A673 (cell line): ENCODE measurements at regions not wholly inside any gene's neighbourhood (a gene's known extent, or its start where the extent isn't known, plus 50 kb on each side); places are given as distances from the start of the nearest gene placed in this dataset.

Source experiments
- BruUV-seq: library from RNA; stranded (reverse); fragments of 400-500 nt; replicated peaks from 2 replicates; lab custom pipeline; 2021; lab: Mats Ljungman, UMichigan
- CTCF ChIA-PET: fragments of 300-600 bp; sonication (Branson Sonifier 250); formaldehyde crosslinking; loops from one replicate; lab custom pipeline; 2022; ENCODE audit warnings: antibody characterized with exemption; lab: Charles Lee
- POLR2A ChIA-PET: fragments of 300-600 bp; sonication (Branson Sonifier 250); formaldehyde crosslinking; loops from one replicate; lab custom pipeline; 2022; ENCODE audit warnings: antibody characterized with exemption; ENCODE audit not compliant: low non-redundant PET; lab: Charles Lee
- DNase-seq: peaks from one replicate; pipeline ENCODE4 v3.0.0-alpha.2; 2015; ENCODE audit warnings: low spot score
- H3K27ac ChIP-seq: fragments of 200-600 bp; sonication (generic); 2 replicates; pipeline ENCODE4 v1.5.1; 2016; ENCODE audit warnings: mixed run types, low read depth, mild to moderate bottlenecking, mixed read lengths, antibody characterized with exemption, low read length; ENCODE audit not compliant: poor library complexity, severe bottlenecking
- H3K27me3 ChIP-seq: fragments of 200-600 bp; sonication (generic); replicated peaks from 2 replicates; pipeline ENCODE4 v1.6.1; 2017; ENCODE audit warnings: mixed run types, low read depth, mild to moderate bottlenecking, mixed read lengths, antibody characterized with exemption, low read length; ENCODE audit not compliant: insufficient read depth, poor library complexity
- H3K36me3 ChIP-seq: fragments of 200-600 bp; sonication (generic); 2 replicates; pipeline ENCODE4 v1.6.1; 2016; ENCODE audit warnings: mixed run types, mild to moderate bottlenecking, mixed read lengths, antibody characterized with exemption, low read length; ENCODE audit not compliant: insufficient read depth, poor library complexity, severe bottlenecking
- H3K4me1 ChIP-seq: fragments of 200-600 bp; sonication (generic); 2 replicates; pipeline ENCODE4 v1.6.1; 2017; ENCODE audit warnings: mixed run types, mild to moderate bottlenecking, mixed read lengths, antibody characterized with exemption, low read length; ENCODE audit not compliant: insufficient read depth, poor library complexity, severe bottlenecking
- H3K4me3 ChIP-seq: fragments of 200-600 bp; sonication (generic); 2 replicates; pipeline ENCODE4 v1.5.1; 2016; ENCODE audit warnings: low read depth, mixed run types, mild to moderate bottlenecking, mixed read lengths, low read length; ENCODE audit not compliant: poor library complexity, severe bottlenecking
- H3K9me3 ChIP-seq: fragments of 200-600 bp; sonication (generic); 2 replicates; pipeline ENCODE4 v1.6.1; 2016; ENCODE audit warnings: mixed run types, low read depth, mild to moderate bottlenecking, mixed read lengths, antibody characterized with exemption, low read length; ENCODE audit not compliant: poor library complexity, severe bottlenecking
- CTCF ChIP-seq: fragments of 300-800, 200-600 bp; sonication (generic); conservative IDR thresholded peaks from 2 replicates; pipeline ENCODE4 v1.5.1; 2017; ENCODE audit warnings: low read depth, mild to moderate bottlenecking, antibody characterized with exemption, low read length, moderate library complexity, mixed read lengths
- EZH2 ChIP-seq: fragments of 200-600 bp; sonication (generic); IDR thresholded peaks from 2 replicates; pipeline ENCODE4 v1.6.1; 2017; ENCODE audit warnings: borderline replicate concordance, low read depth, mild to moderate bottlenecking, mixed read lengths, antibody characterized with exemption, low read length; ENCODE audit not compliant: poor library complexity, severe bottlenecking
- intact Hi-C: fragments of 100-400 bp; cut with micrococcal nuclease; formaldehyde crosslinking; loops from one replicate; pipeline ENCODE4 v1.10.0; 2022; ENCODE audit not compliant: unreplicated experiment

GRCh38 chr2:239602290-239603282 lies 201.8 kb upstream of the HDAC4 start:
- no peaks in the 10 kb centered on the region for H3K9me3 ChIP-seq
- no peaks in the 10 kb centered on the region for H3K4me1 ChIP-seq
- BruUV-seq, result no TSS peak
- H3K27me3 ChIP-seq, result no peaks in the 10 kb centered on the region
- CTCF ChIA-PET, result no interaction called here
- intact Hi-C loops, result no loop called here
- H3K27ac ChIP-seq, result no peak overlapping the region
- no peak overlapping the region for H3K4me3 ChIP-seq
- POLR2A ChIA-PET, result no interaction called here
- TF ChIP-seq CTCF, result no peak
- no peak for TF ChIP-seq EZH2
- H3K36me3 ChIP-seq, result no peaks in the 10 kb centered on the region
- no peak for DNase-seq

- Histone ChIP-seq H3K27ac (no peak overlapping the region), H3K4me3 (no peak overlapping the region), H3K9me3 (no peaks in the 10 kb centered on the region), H3K36me3 (no peaks in the 10 kb centered on the region), H3K27me3 (no peaks in the 10 kb centered on the region), H3K4me1 (no peaks in the 10 kb centered on the region)
- BruUV-seq, result no TSS peak
- no peak for DNase-seq
- ChIA-PET CTCF (no interaction called here), POLR2A (no interaction called here)
- intact Hi-C loops, result no loop called here
- TF ChIP-seq CTCF, result no peak
- no peak for TF ChIP-seq EZH2
Measured at GRCh38 chr2:239601880-239602279, 201.1 kb upstream of the HDAC4 start.

GRCh38 chr2:239601201-239601851 lies 200.5 kb upstream of the HDAC4 start:
- Histone ChIP-seq H3K9me3 (no peaks in the 10 kb centered on the region), H3K27me3 (no peaks in the 10 kb centered on the region), H3K4me1 (no peaks in the 10 kb centered on the region), H3K4me3 (no peak overlapping the region), H3K36me3 (no peaks in the 10 kb centered on the region), H3K27ac (no peak overlapping the region)
- POLR2A ChIA-PET, result no interaction called here
- no TSS peak for BruUV-seq
- DNase-seq, result no peak
- TF ChIP-seq CTCF, result no peak
- TF ChIP-seq EZH2, result no peak
- CTCF ChIA-PET, result no interaction called here
- intact Hi-C loops, result no loop called here
